ENCODE measurements at regions not wholly inside any gene's neighbourhood (a gene's known extent, or its start where the extent isn't known, plus 50 kb on each side); places are given as distances from the start of the nearest gene placed in this dataset.

GRCh38 chr10:2230478-2230877 is 493.2 kb upstream of the ADARB2 start:
- DNase-seq (ENCODE audit: insufficient read length) (no peak), FAIRE-seq (no peak)
- TF ChIP-seq POLR2A (IDR thresholded peaks at IDR 0.05; ENCODE audit: low read depth, low read length) (no peak), TAF1 (IDR thresholded peaks at IDR 0.05; ENCODE audit: borderline replicate concordance, low read depth, low read length) (no peak), POLR2AphosphoS5 (IDR thresholded peaks at IDR 0.05; ENCODE audit: low read depth, low read length) (no peak)

- TF ChIP-seq TAF1 (IDR thresholded peaks at IDR 0.05; ENCODE audit: borderline replicate concordance, low read depth, low read length) (no peak), POLR2A (IDR thresholded peaks at IDR 0.05; ENCODE audit: low read depth, low read length) (no peak)
- FAIRE-seq, result no peak
- DNase-seq (ENCODE audit: insufficient read length), result no peak
Measured at GRCh38 chr10:2228320-2228901, 491.1 kb upstream of the ADARB2 start.

GRCh38 chr10:2225609-2226008 is 488.3 kb upstream of the ADARB2 start:
- DNase-seq (ENCODE audit: insufficient read length), result no peak
- TF ChIP-seq POLR2A (IDR thresholded peaks at IDR 0.05; ENCODE audit: low read depth, low read length), result no peak
- no peak for TF ChIP-seq TAF1 (IDR thresholded peaks at IDR 0.05; ENCODE audit: borderline replicate concordance, low read depth, low read length)
- FAIRE-seq, result no peak

GRCh38 chr10:2223548-2224320 is 486.4 kb upstream of the ADARB2 start:
- no peak for TF ChIP-seq POLR2A (IDR thresholded peaks at IDR 0.05; ENCODE audit: low read depth, low read length)
- DNase-seq (ENCODE audit: insufficient read length) (no peak), FAIRE-seq (no peak)

- no peak for TF ChIP-seq POLR2A (IDR thresholded peaks at IDR 0.05; ENCODE audit: low read depth, low read length)
- no peak for TF ChIP-seq POLR2AphosphoS5 (IDR thresholded peaks at IDR 0.05; ENCODE audit: low read depth, low read length)
- no peak for TF ChIP-seq TAF1 (IDR thresholded peaks at IDR 0.05; ENCODE audit: borderline replicate concordance, low read depth, low read length)
- no peak for FAIRE-seq
Measured at GRCh38 chr10:2222631-2223030, 485.3 kb upstream of the ADARB2 start.

GRCh38 chr10:2214805-2215204 is 477.5 kb upstream of the ADARB2 start:
- FAIRE-seq, result no peak
- TF ChIP-seq POLR2AphosphoS5 (IDR thresholded peaks at IDR 0.05; ENCODE audit: low read depth, low read length), result no peak
- no peak for TF ChIP-seq POLR2A (IDR thresholded peaks at IDR 0.05; ENCODE audit: low read depth, low read length)
- TF ChIP-seq TAF1 (IDR thresholded peaks at IDR 0.05; ENCODE audit: borderline replicate concordance, low read depth, low read length), result no peak
- no peak for DNase-seq (ENCODE audit: insufficient read length)

More at GRCh38 chr10:2222631-2223030, 485.3 kb upstream of the ADARB2 start:
- DNase-seq (ENCODE audit: insufficient read length), result no peak

- no peak for TF ChIP-seq TAF1 (IDR thresholded peaks at IDR 0.05; ENCODE audit: borderline replicate concordance, low read depth, low read length)
- no peak for TF ChIP-seq POLR2A (IDR thresholded peaks at IDR 0.05; ENCODE audit: low read depth, low read length)
- no peak for TF ChIP-seq POLR2AphosphoS5 (IDR thresholded peaks at IDR 0.05; ENCODE audit: low read depth, low read length)
- FAIRE-seq (no peak), DNase-seq (ENCODE audit: insufficient read length) (no peak)
Measured at GRCh38 chr10:2214092-2214491, 476.8 kb upstream of the ADARB2 start.

- FAIRE-seq (no peak), DNase-seq (ENCODE audit: insufficient read length) (no peak)
- TF ChIP-seq TAF1 (IDR thresholded peaks at IDR 0.05; ENCODE audit: borderline replicate concordance, low read depth, low read length) (no peak), POLR2A (IDR thresholded peaks at IDR 0.05; ENCODE audit: low read depth, low read length) (no peak), POLR2AphosphoS5 (IDR thresholded peaks at IDR 0.05; ENCODE audit: low read depth, low read length) (no peak)
Measured at GRCh38 chr10:2212244-2212834, 475.0 kb upstream of the ADARB2 start.

GRCh38 chr10:2210088-2210487 is 472.8 kb upstream of the ADARB2 start:
- DNase-seq (ENCODE audit: insufficient read length) (no peak), FAIRE-seq (no peak)
- no peak for TF ChIP-seq POLR2A (IDR thresholded peaks at IDR 0.05; ENCODE audit: low read depth, low read length)
- TF ChIP-seq TAF1 (IDR thresholded peaks at IDR 0.05; ENCODE audit: borderline replicate concordance, low read depth, low read length), result no peak
- TF ChIP-seq POLR2AphosphoS5 (IDR thresholded peaks at IDR 0.05; ENCODE audit: low read depth, low read length), result no peak

GRCh38 chr10:2208106-2208505 is 470.8 kb upstream of the ADARB2 start:
- no peak for TF ChIP-seq POLR2AphosphoS5 (IDR thresholded peaks at IDR 0.05; ENCODE audit: low read depth, low read length)
- DNase-seq (ENCODE audit: insufficient read length), result no peak
- no peak for FAIRE-seq

- DNase-seq (ENCODE audit: insufficient read length), result no peak
- no peak for FAIRE-seq
- TF ChIP-seq TAF1 (IDR thresholded peaks at IDR 0.05; ENCODE audit: borderline replicate concordance, low read depth, low read length), result no peak
- no peak for TF ChIP-seq POLR2A (IDR thresholded peaks at IDR 0.05; ENCODE audit: low read depth, low read length)
- no peak for TF ChIP-seq POLR2AphosphoS5 (IDR thresholded peaks at IDR 0.05; ENCODE audit: low read depth, low read length)
Measured at GRCh38 chr10:2207246-2207922, 470.1 kb upstream of the ADARB2 start.

- FAIRE-seq (no peak), DNase-seq (ENCODE audit: insufficient read length) (no peak)
- no peak for TF ChIP-seq POLR2AphosphoS5 (IDR thresholded peaks at IDR 0.05; ENCODE audit: low read depth, low read length)
- no peak for TF ChIP-seq TAF1 (IDR thresholded peaks at IDR 0.05; ENCODE audit: borderline replicate concordance, low read depth, low read length)
- TF ChIP-seq POLR2A (IDR thresholded peaks at IDR 0.05; ENCODE audit: low read depth, low read length), result no peak
Measured at GRCh38 chr10:2205406-2205805, 468.1 kb upstream of the ADARB2 start.

Data from GM12892 (cell line).